Skeletal muscle satellite cell (primary cell): ENCODE measurements at regions not wholly inside any gene's neighbourhood (a gene's known extent, or its start where the extent isn't known, plus 50 kb on each side); places are given as distances from the start of the nearest gene placed in this dataset. TPM values are rescaled to one million over a fixed set of nuclear protein-coding genes. Genes with fewer than 3 reads are reported as not detected.

Experiments
- H3K27me3 ChIP-seq: 2 replicates; pipeline ENCODE4 v1.7.0; 2013; ENCODE audit warnings: low read length; ENCODE audit not compliant: control insufficient read depth, insufficient read depth
- H3K36me3 ChIP-seq: 2 replicates; pipeline ENCODE4 v1.7.0; 2013; ENCODE audit warnings: mild to moderate bottlenecking, control low read depth, low read length; ENCODE audit not compliant: insufficient read depth
- H3K4me1 ChIP-seq: 2 replicates; pipeline ENCODE4 v1.7.0; 2013; ENCODE audit warnings: low read length; ENCODE audit not compliant: control insufficient read depth, insufficient read depth
- H3K4me2 ChIP-seq: 2 replicates; pipeline ENCODE4 v1.7.0; 2013; ENCODE audit warnings: mild to moderate bottlenecking, low read length
- H3K4me3 ChIP-seq: 2 replicates; pipeline ENCODE4 v1.7.0; 2013; ENCODE audit warnings: low read length
- H3K9ac ChIP-seq: 2 replicates; pipeline ENCODE4 v1.7.0; 2013; ENCODE audit warnings: mild to moderate bottlenecking, low read depth, low read length, moderate library complexity
- H3K9me3 ChIP-seq: replicated peaks from 2 replicates; pipeline ENCODE4 v1.7.0; 2013; ENCODE audit warnings: mild to moderate bottlenecking, control low read depth, low read length
- small RNA-seq: library from RNA; depleted of rRNA; stranded (forward); fragments of <200 nt; gene quantifications from one replicate; pipeline ENCODE3, GENCODE V24; 2012

DNA sequence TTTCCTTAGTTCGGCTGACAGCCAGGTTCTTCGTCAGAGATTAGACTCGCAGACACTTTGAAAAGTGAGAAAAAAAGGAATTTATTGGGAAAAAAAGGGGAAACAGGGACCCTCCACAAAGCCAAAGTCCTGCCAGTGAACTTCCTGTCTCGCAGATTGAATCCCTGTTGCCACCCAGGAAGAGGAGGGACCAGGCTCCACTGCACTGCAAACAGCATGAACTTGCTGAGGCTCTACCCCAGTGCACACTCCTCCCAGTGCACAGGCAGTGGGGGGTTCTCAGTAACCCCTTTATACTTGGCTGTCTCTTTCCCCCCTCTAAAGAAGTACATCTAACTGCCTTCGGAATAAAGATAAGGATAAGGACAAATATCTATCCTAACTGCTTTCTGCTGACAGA is 959.0 kb downstream of the GRIK2 start:
- peaks cover 6% of the 10 kb centered on the region for H3K9me3 ChIP-seq
- no peaks in the 10 kb centered on the region for H3K4me1 ChIP-seq

DNA sequence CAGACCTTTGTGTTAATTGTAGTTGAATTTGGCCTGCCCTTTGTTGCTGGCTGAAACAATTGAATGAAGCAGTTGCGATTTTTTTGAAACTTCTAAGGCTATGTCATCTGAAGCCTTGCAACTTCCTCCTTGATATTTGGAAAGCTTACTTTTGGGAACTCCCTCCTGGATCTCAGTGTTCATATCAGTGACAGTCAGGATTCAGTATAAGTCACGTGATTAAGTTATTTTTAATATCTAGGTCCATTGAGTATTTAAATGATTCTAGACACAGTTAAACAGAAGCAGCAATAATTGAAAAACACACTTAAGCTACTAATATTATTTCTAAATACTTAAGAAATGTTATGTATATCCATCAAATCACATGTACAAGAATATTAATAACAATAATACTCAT is 951.3 kb downstream of the GRIK2 start:
- no peak overlapping the region for H3K4me2 ChIP-seq
- no peaks in the 10 kb centered on the region for H3K9me3 ChIP-seq
- H3K36me3 ChIP-seq, result no peaks in the 10 kb centered on the region
- no peaks in the 10 kb centered on the region for H3K27me3 ChIP-seq
- H3K4me1 ChIP-seq, result no peaks in the 10 kb centered on the region
- H3K4me3 ChIP-seq, result no peak overlapping the region
- H3K9ac ChIP-seq, result no peak overlapping the region

More for the DNA sequence above, 959.0 kb downstream of the GRIK2 start:
- H3K27me3 ChIP-seq, result no peaks in the 10 kb centered on the region
- H3K36me3 ChIP-seq, result no peaks in the 10 kb centered on the region
- no peak overlapping the region for H3K9ac ChIP-seq
- no peak overlapping the region for H3K4me2 ChIP-seq
- H3K4me3 ChIP-seq, result no peak overlapping the region

DNA sequence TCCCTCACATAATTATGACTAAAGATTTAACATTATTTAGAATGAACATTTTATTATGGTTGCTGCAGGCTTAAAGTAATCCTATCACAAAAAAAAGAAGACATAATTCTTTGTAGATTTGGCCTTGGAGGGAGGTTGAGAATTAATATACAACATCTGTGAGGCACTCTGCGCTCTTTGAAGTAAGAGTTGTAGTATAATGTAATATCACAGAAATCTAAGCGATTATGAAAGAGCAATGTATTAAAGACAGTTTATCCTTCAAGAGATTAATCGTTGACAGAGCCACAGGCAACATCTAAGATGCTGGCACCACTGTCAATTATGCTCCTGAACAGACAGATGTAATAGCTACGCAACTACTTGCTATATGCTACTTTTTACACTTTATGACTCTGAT is 946.8 kb downstream of the GRIK2 start:
- Histone ChIP-seq H3K4me2 (no peak overlapping the region), H3K9me3 (no peaks in the 10 kb centered on the region), H3K4me1 (no peaks in the 10 kb centered on the region), H3K4me3 (no peak overlapping the region), H3K27me3 (no peaks in the 10 kb centered on the region), H3K36me3 (no peaks in the 10 kb centered on the region), H3K9ac (no peak overlapping the region)

DNA sequence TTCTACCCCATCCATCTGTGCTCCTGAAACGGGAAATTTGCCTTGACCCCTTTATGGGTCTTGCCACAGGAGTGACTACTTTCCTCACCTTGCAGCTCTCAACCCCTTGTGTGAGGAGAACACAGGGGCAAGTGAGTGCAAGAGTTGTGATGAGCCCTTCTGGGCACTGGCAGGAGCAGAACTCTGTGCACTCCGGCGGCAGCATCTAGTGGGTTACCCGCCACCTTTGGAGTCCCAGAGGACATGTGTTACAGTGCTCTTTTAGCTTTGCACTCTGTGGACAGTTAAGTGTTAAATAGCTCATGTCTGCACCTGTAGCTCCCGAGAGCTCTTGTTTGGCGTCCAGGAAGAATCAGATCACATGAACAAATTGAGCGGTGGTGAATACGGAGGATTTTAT is 940.2 kb downstream of the GRIK2 start:
- H3K27me3 ChIP-seq, result no peaks in the 10 kb centered on the region
- H3K36me3 ChIP-seq, result no peaks in the 10 kb centered on the region
- H3K9ac ChIP-seq, result no peak overlapping the region
- no peaks in the 10 kb centered on the region for H3K4me1 ChIP-seq
- H3K4me3 ChIP-seq, result no peak overlapping the region
- H3K9me3 ChIP-seq, result no peaks in the 10 kb centered on the region
- no peak overlapping the region for H3K4me2 ChIP-seq

DNA sequence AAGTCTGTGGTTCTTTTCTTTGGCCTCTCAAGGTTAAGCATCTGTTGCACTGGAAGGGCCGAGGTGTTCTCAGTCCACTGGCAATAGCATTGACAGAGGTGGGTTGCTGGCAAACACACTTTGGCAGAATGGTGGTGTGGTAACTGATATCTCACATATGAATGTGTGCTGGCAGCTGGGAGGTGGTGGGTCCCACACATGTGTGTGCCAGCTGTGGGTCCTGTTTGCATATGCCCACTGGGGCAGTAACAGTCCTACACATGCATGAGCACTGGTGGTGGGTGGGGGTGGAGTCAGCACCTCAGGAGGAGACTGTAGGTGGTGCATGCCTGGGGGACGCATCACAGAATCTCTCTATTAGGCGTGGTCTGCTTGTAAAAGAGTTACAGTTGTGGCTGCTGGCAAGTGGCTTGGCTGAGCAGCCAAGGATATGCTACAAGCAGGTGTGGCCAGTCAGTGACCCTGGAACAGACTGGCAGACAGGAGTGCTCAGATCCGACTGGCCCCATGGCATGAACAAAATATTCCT is 934.3 kb downstream of the GRIK2 start:
- H3K4me3 ChIP-seq, result no peak overlapping the region
- H3K4me1 ChIP-seq, result no peaks in the 10 kb centered on the region
- peaks cover 5% of the 10 kb centered on the region for H3K9me3 ChIP-seq
- H3K9ac ChIP-seq, result no peak overlapping the region
- no peak overlapping the region for H3K4me2 ChIP-seq
- no peaks in the 10 kb centered on the region for H3K36me3 ChIP-seq
- no peaks in the 10 kb centered on the region for H3K27me3 ChIP-seq

DNA sequence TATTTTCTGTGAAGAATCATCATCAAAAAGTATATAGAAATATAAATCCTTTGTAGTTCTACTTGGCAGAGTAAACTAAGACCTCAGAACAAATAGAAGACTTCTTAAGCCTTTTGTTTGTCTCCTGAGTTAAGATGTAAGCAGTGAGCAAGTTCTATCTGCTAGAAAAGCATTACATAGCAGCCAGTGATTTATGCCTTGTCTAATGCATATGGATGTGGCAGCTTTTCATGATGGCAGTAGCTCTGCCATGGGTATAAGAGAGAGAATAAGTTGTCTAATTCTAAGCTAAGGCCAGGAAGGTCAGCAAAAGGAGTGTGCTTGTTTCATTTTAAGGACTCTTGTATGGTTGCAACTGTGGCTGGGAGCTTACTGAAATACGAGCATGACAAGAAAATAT is 920.2 kb downstream of the GRIK2 start:
- H3K4me1 ChIP-seq, result no peaks in the 10 kb centered on the region

DNA sequence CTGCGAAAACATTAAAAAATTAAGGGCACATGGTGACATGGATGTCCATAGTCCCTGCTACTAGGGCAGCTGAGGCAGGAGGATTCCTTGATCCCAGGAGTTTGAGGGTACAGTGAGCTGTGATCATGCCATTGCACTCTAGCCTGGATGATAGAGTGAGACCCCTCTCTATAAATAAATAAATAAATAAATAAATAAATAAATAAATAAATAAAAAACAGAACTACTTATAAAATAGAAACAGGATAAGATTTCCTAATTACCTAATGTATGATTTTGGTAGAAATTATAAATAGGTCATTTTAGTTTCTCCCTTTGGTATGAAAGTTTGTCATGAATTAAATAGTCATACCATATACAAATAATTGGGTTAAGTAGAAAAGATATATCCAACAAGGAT is 916.2 kb downstream of the GRIK2 start:
- Histone ChIP-seq H3K9me3 (no peaks in the 10 kb centered on the region), H3K4me2 (no peak overlapping the region), H3K4me1 (no peaks in the 10 kb centered on the region), H3K9ac (no peak overlapping the region), H3K4me3 (no peak overlapping the region), H3K36me3 (no peaks in the 10 kb centered on the region), H3K27me3 (no peaks in the 10 kb centered on the region)

More for the DNA sequence above, 920.2 kb downstream of the GRIK2 start:
- H3K9ac ChIP-seq, result no peak overlapping the region
- H3K9me3 ChIP-seq, result no peaks in the 10 kb centered on the region
- no peak overlapping the region for H3K4me3 ChIP-seq
- H3K27me3 ChIP-seq, result no peaks in the 10 kb centered on the region
- no peaks in the 10 kb centered on the region for H3K36me3 ChIP-seq
- H3K4me2 ChIP-seq, result no peak overlapping the region

DNA sequence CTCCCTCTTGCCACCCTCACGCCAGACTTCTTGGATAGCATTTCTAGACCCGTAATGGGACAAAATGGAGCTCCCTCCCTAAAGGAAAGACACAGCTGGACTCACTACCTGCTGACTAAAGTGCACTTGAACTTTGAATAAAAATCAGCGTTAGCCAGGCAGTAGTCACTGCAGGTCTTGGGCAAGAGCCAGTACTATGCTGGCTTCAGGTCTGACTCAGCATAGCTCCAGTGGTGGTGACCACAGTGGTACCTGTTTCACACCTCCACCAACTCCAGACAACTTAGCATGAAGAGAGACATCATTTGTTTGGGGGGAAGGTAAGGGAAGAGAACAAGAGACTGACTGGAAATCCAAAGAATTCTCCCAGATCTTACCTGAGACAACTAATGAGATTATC is 906.8 kb downstream of the GRIK2 start:
- Histone ChIP-seq H3K4me1 (no peaks in the 10 kb centered on the region), H3K27me3 (no peaks in the 10 kb centered on the region), H3K4me2 (no peak overlapping the region), H3K9ac (no peak overlapping the region), H3K4me3 (no peak overlapping the region), H3K36me3 (no peaks in the 10 kb centered on the region), H3K9me3 (peaks cover 4% of the 10 kb centered on the region)

DNA sequence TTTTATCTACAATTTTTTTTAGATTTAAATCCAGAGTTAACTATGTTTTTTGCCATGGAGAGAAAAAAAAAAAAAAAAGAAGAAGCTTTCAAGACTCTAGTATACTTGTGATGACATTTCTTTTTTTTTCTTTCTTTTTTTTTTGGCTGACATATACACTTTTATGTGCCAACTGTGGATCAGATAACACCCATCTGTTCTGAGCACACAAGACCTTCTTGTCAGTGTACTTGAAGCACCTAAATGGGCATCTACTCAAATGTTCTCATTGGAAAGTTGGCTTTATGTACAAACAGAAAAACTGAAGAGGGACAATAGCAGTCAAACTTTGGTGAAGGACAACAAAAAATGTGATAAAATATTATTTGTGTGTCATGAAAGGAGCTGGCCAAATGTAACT is 904.5 kb downstream of the GRIK2 start:
- Histone ChIP-seq H3K27me3 (no peaks in the 10 kb centered on the region), H3K36me3 (no peaks in the 10 kb centered on the region), H3K9me3 (peaks cover 4% of the 10 kb centered on the region), H3K4me3 (no peak overlapping the region), H3K4me1 (no peaks in the 10 kb centered on the region), H3K9ac (no peak overlapping the region), H3K4me2 (no peak overlapping the region)

Small RNA genes lying in the stretch of these regions (small RNA-seq; reads per million reads assigned to genes)
- not detected for gene RF00438
